Neuron (in vitro differentiated cells): ENCODE measurements at regions not wholly inside any gene's neighbourhood (a gene's known extent, or its start where the extent isn't known, plus 50 kb on each side); places are given as distances from the start of the nearest gene placed in this dataset.

Source experiments
- H2AFZ ChIP-seq: one replicate; pipeline ENCODE4 v1.6.1; 2013; ENCODE audit warnings: low read depth, mild to moderate bottlenecking, inconsistent platforms, low read length, moderate library complexity
- H3K27me3 ChIP-seq: one replicate; pipeline ENCODE4 v1.6.1; 2013; ENCODE audit warnings: low read length; ENCODE audit not compliant: insufficient read depth
- H3K36me3 ChIP-seq: one replicate; pipeline ENCODE4 v1.6.1; 2013; ENCODE audit warnings: low read length; ENCODE audit not compliant: insufficient read depth
- H3K4me1 ChIP-seq: one replicate; pipeline ENCODE4 v1.6.1; 2013; ENCODE audit warnings: low read length; ENCODE audit not compliant: insufficient read depth
- H3K4me3 ChIP-seq: 2 replicates; pipeline ENCODE4 v1.5.1; 2013; ENCODE audit warnings: mild to moderate bottlenecking, low read length, moderate library complexity
- H3K9me3 ChIP-seq: one replicate; pipeline ENCODE4 v1.6.1; 2013; ENCODE audit warnings: low read length

GRCh38 chr5:124474528-124475215 lies 271.8 kb downstream of the ZNF608 start:
- Histone ChIP-seq H3K4me3 (no peak overlapping the region), H3K36me3 (no peaks in the 10 kb centered on the region), H2AFZ (no peak overlapping the region), H3K4me1 (peaks cover 13% of the 10 kb centered on the region), H3K27me3 (no peaks in the 10 kb centered on the region), H3K9me3 (no peaks in the 10 kb centered on the region)

- Histone ChIP-seq H3K27me3 (no peaks in the 10 kb centered on the region), H3K4me3 (no peak overlapping the region), H3K4me1 (peaks cover 21% of the 10 kb centered on the region), H3K9me3 (peaks cover 2% of the 10 kb centered on the region), H2AFZ (no peak overlapping the region), H3K36me3 (no peaks in the 10 kb centered on the region)
Measured at GRCh38 chr5:124468671-124469411, 277.6 kb downstream of the ZNF608 start.

GRCh38 chr5:124467745-124468144 lies 278.7 kb downstream of the ZNF608 start:
- Histone ChIP-seq H3K4me1 (peaks cover 29% of the 10 kb centered on the region), H3K9me3 (peaks cover 2% of the 10 kb centered on the region), H3K4me3 (no peak overlapping the region), H2AFZ (no peak overlapping the region), H3K27me3 (no peaks in the 10 kb centered on the region), H3K36me3 (no peaks in the 10 kb centered on the region)

GRCh38 chr5:124466011-124466410 lies 280.4 kb downstream of the ZNF608 start:
- no peaks in the 10 kb centered on the region for H3K36me3 ChIP-seq
- H3K27me3 ChIP-seq = no peaks in the 10 kb centered on the region
- peaks cover 37% of the 10 kb centered on the region for H3K4me1 ChIP-seq
- H2AFZ ChIP-seq = no peak overlapping the region
- H3K9me3 ChIP-seq = peaks cover 2% of the 10 kb centered on the region
- no peak overlapping the region for H3K4me3 ChIP-seq

- Histone ChIP-seq H2AFZ (no peak overlapping the region), H3K4me3 (no peak overlapping the region), H3K27me3 (no peaks in the 10 kb centered on the region), H3K4me1 (peaks cover 39% of the 10 kb centered on the region), H3K36me3 (no peaks in the 10 kb centered on the region), H3K9me3 (peaks cover 5% of the 10 kb centered on the region)
Measured at GRCh38 chr5:124463851-124464250, 282.6 kb downstream of the ZNF608 start.

GRCh38 chr5:124462751-124463150 lies 283.7 kb downstream of the ZNF608 start:
- Histone ChIP-seq H3K9me3 (peaks cover 5% of the 10 kb centered on the region), H3K4me1 (peaks cover 39% of the 10 kb centered on the region), H2AFZ (no peak overlapping the region), H3K27me3 (no peaks in the 10 kb centered on the region), H3K36me3 (no peaks in the 10 kb centered on the region), H3K4me3 (no peak overlapping the region)

GRCh38 chr5:124461941-124462340 lies 284.5 kb downstream of the ZNF608 start:
- Histone ChIP-seq H3K36me3 (no peaks in the 10 kb centered on the region), H3K27me3 (no peaks in the 10 kb centered on the region), H3K4me3 (peak overlapping the region; percentile 9), H3K9me3 (peaks cover 5% of the 10 kb centered on the region), H3K4me1 (peaks cover 47% of the 10 kb centered on the region), H2AFZ (no peak overlapping the region)

- H3K4me3 ChIP-seq = no peak overlapping the region
- H3K4me1 ChIP-seq = peaks cover 50% of the 10 kb centered on the region
- H3K9me3 ChIP-seq = peaks cover 3% of the 10 kb centered on the region
- no peak overlapping the region for H2AFZ ChIP-seq
- no peaks in the 10 kb centered on the region for H3K36me3 ChIP-seq
- H3K27me3 ChIP-seq = no peaks in the 10 kb centered on the region
Measured at GRCh38 chr5:124461157-124461556, 285.3 kb downstream of the ZNF608 start.

GRCh38 chr5:124460642-124461041 lies 285.8 kb downstream of the ZNF608 start:
- peaks cover 50% of the 10 kb centered on the region for H3K4me1 ChIP-seq
- H3K36me3 ChIP-seq = no peaks in the 10 kb centered on the region
- no peak overlapping the region for H3K4me3 ChIP-seq
- no peak overlapping the region for H2AFZ ChIP-seq
- H3K27me3 ChIP-seq = no peaks in the 10 kb centered on the region
- peaks cover 3% of the 10 kb centered on the region for H3K9me3 ChIP-seq

- no peaks in the 10 kb centered on the region for H3K36me3 ChIP-seq
- H2AFZ ChIP-seq = no peak overlapping the region
- no peaks in the 10 kb centered on the region for H3K27me3 ChIP-seq
- peaks cover 50% of the 10 kb centered on the region for H3K4me1 ChIP-seq
- peaks cover 3% of the 10 kb centered on the region for H3K9me3 ChIP-seq
- no peak overlapping the region for H3K4me3 ChIP-seq
Measured at GRCh38 chr5:124459984-124460383, 286.5 kb downstream of the ZNF608 start.

GRCh38 chr5:124457901-124458300 lies 288.5 kb downstream of the ZNF608 start:
- Histone ChIP-seq H3K9me3 (peaks cover 3% of the 10 kb centered on the region), H2AFZ (no peak overlapping the region), H3K27me3 (no peaks in the 10 kb centered on the region), H3K4me1 (peaks cover 51% of the 10 kb centered on the region), H3K4me3 (no peak overlapping the region), H3K36me3 (no peaks in the 10 kb centered on the region)

GRCh38 chr5:124457101-124457500 lies 289.3 kb downstream of the ZNF608 start:
- H3K9me3 ChIP-seq = peaks cover 3% of the 10 kb centered on the region
- peaks cover 51% of the 10 kb centered on the region for H3K4me1 ChIP-seq
- no peaks in the 10 kb centered on the region for H3K27me3 ChIP-seq
- no peak overlapping the region for H3K4me3 ChIP-seq
- H3K36me3 ChIP-seq = no peaks in the 10 kb centered on the region
- no peak overlapping the region for H2AFZ ChIP-seq

- Histone ChIP-seq H3K27me3 (no peaks in the 10 kb centered on the region), H3K36me3 (no peaks in the 10 kb centered on the region), H3K9me3 (peaks cover 3% of the 10 kb centered on the region), H3K4me1 (peaks cover 51% of the 10 kb centered on the region), H3K4me3 (no peak overlapping the region), H2AFZ (no peak overlapping the region)
Measured at GRCh38 chr5:124456249-124456648, 290.2 kb downstream of the ZNF608 start.
